GM23338 (cell line): ENCODE measurements at regions not wholly inside any gene's neighbourhood (a gene's known extent, or its start where the extent isn't known, plus 50 kb on each side); places are given as distances from the start of the nearest gene placed in this dataset.

ENCODE experiments used
- ATAC-seq: fragments of 200-7000 bp; cut with Tn5 transposase; 3 replicates; pipeline ENCODE4 v1.9.1; 2020
- DNase-seq: peaks from one replicate; pipeline ENCODE4 v3.0.0-alpha.2; 2015; ENCODE audit warnings: low spot score
- H2AFZ ChIP-seq: fragments of 200-600 bp; sonication (generic); 2 replicates; pipeline ENCODE4 v1.8.0; 2016; ENCODE audit warnings: antibody characterized with exemption, mild to moderate bottlenecking, moderate library complexity
- H3F3A ChIP-seq: fragments of 200-600 bp; sonication (generic); replicated peaks from 2 replicates; pipeline ENCODE4 v1.8.0; 2017; ENCODE audit warnings: antibody characterized with exemption, mixed run types, low read depth
- H3K27ac ChIP-seq: fragments of 200-600 bp; sonication (generic); 2 replicates; pipeline ENCODE4 v1.6.1; 2016; ENCODE audit warnings: low read depth
- H3K27me3 ChIP-seq: fragments of 200-600 bp; sonication (generic); 2 replicates; pipeline ENCODE4 v1.8.0; 2016; ENCODE audit warnings: mild to moderate bottlenecking, mixed run types, moderate library complexity; ENCODE audit not compliant: insufficient read depth
- H3K36me3 ChIP-seq: fragments of 200-600 bp; sonication (generic); 2 replicates; pipeline ENCODE4 v1.8.0; 2016; ENCODE audit warnings: mild to moderate bottlenecking; ENCODE audit not compliant: insufficient read depth
- H3K4me1 ChIP-seq: fragments of 200-600 bp; sonication (generic); 2 replicates; pipeline ENCODE4 v1.8.0; 2016; ENCODE audit warnings: mild to moderate bottlenecking, moderate library complexity; ENCODE audit not compliant: insufficient read depth
- H3K4me2 ChIP-seq: fragments of 200-600 bp; sonication (generic); 2 replicates; pipeline ENCODE4 v1.7.1; 2017; ENCODE audit warnings: mixed run types
- H3K4me3 ChIP-seq: fragments of 200-600 bp; sonication (generic); 2 replicates; pipeline ENCODE4 v1.6.1; 2016; ENCODE audit warnings: mixed run types
- H3K79me2 ChIP-seq: fragments of 200-600 bp; sonication (generic); replicated peaks from 2 replicates; pipeline ENCODE4 v1.8.0; 2017; ENCODE audit warnings: mild to moderate bottlenecking; ENCODE audit not compliant: insufficient read depth
- H3K9me2 ChIP-seq: fragments of 200-600 bp; sonication (generic); 2 replicates; pipeline ENCODE4 v1.8.0; 2017; ENCODE audit not compliant: insufficient read depth
- H4K20me1 ChIP-seq: fragments of 200-600 bp; sonication (generic); replicated peaks from 2 replicates; pipeline ENCODE4 v1.8.0; 2017; ENCODE audit warnings: mild to moderate bottlenecking; ENCODE audit not compliant: insufficient read depth
- H3K27ac Mint-ChIP-seq: 2 replicates; pipeline ENCODE4 v1.8.0; 2020; ENCODE audit warnings: inconsistent platforms, mild to moderate bottlenecking, moderate library complexity, mixed read lengths
- H3K27me3 Mint-ChIP-seq: 3 replicates; pipeline ENCODE4 v1.8.0; 2022; ENCODE audit warnings: low read depth, mild to moderate bottlenecking, moderate library complexity, mixed read lengths, inconsistent platforms; ENCODE audit not compliant: insufficient read depth, poor library complexity
- H3K36me3 Mint-ChIP-seq: 3 replicates; pipeline ENCODE4 v1.8.0; 2021; ENCODE audit warnings: low read depth, mild to moderate bottlenecking, inconsistent platforms, moderate library complexity, mixed read lengths
- H3K4me1 Mint-ChIP-seq: 3 replicates; pipeline ENCODE4 v1.8.0; 2020; ENCODE audit warnings: mild to moderate bottlenecking, inconsistent platforms, mixed read lengths
- H3K4me3 Mint-ChIP-seq: 3 replicates; pipeline ENCODE4 v1.8.0; 2021; ENCODE audit warnings: moderate library complexity, mild to moderate bottlenecking, inconsistent platforms, mixed read lengths
- H3K9me3 Mint-ChIP-seq: 3 replicates; pipeline ENCODE4 v1.8.0; 2020; ENCODE audit warnings: moderate library complexity, mild to moderate bottlenecking, inconsistent platforms, mixed read lengths
- CREB1 ChIP-seq: fragments of 250-450 bp; sonication (Bioruptor Pico); IDR thresholded peaks from 2 replicates; pipeline ENCODE4 v1.5.0; 2020; ENCODE audit warnings: low read depth, mild to moderate bottlenecking, moderate library complexity
- EZH2phosphoT487 ChIP-seq: fragments of 200-600 bp; sonication (generic); IDR thresholded peaks from one replicate; pipeline ENCODE4 v1.8.1; 2018; ENCODE audit warnings: antibody characterized with exemption; ENCODE audit not compliant: unreplicated experiment
- JUNB ChIP-seq: IDR thresholded peaks from one replicate; pipeline ENCODE4 v1.6.1; 2016; ENCODE audit warnings: antibody characterized with exemption; ENCODE audit not compliant: unreplicated experiment
- NANOG ChIP-seq: IDR thresholded peaks from 2 replicates; pipeline ENCODE4 v1.6.1; 2016; ENCODE audit warnings: antibody characterized with exemption, borderline replicate concordance
- POLR2AphosphoS5 ChIP-seq: IDR thresholded peaks from 2 replicates; pipeline ENCODE4 v1.6.1; 2016; ENCODE audit warnings: antibody characterized with exemption, low read depth
- STAT1 ChIP-seq: IDR thresholded peaks from one replicate; pipeline ENCODE4 v1.6.1; 2016; ENCODE audit warnings: antibody characterized with exemption; ENCODE audit not compliant: unreplicated experiment
- ZNF114 ChIP-seq: fragments of 250-450 bp; sonication (Bioruptor Pico); IDR thresholded peaks from 2 replicates; pipeline ENCODE4 v1.5.0; 2020; ENCODE audit warnings: mild to moderate bottlenecking, moderate library complexity
- ZNF331 ChIP-seq: fragments of 250-450 bp; sonication (Bioruptor Pico); IDR thresholded peaks from 2 replicates; pipeline ENCODE4 v1.5.0; 2020; ENCODE audit warnings: low read depth, mild to moderate bottlenecking, moderate library complexity
- TF ChIP-seq, protein P1 (sequence below): IDR thresholded peaks from 2 replicates; pipeline ENCODE4 v1.6.1; 2016; ENCODE audit warnings: antibody characterized with exemption
- TF ChIP-seq, protein P2 (sequence below), 2 experiments: fragments of 200-600 bp in 1 of 2; sonication (generic) in 1 of 2; conservative IDR thresholded peaks; 2 replicates each; pipeline versions ENCODE4 v1.5.1 to v1.6.1; 2016 to 2017; ENCODE audit warnings: antibody characterized with exemption in 2 of 2, low read depth in 2 of 2, mild to moderate bottlenecking in 2 of 2, moderate library complexity in 1 of 2

DNA sequence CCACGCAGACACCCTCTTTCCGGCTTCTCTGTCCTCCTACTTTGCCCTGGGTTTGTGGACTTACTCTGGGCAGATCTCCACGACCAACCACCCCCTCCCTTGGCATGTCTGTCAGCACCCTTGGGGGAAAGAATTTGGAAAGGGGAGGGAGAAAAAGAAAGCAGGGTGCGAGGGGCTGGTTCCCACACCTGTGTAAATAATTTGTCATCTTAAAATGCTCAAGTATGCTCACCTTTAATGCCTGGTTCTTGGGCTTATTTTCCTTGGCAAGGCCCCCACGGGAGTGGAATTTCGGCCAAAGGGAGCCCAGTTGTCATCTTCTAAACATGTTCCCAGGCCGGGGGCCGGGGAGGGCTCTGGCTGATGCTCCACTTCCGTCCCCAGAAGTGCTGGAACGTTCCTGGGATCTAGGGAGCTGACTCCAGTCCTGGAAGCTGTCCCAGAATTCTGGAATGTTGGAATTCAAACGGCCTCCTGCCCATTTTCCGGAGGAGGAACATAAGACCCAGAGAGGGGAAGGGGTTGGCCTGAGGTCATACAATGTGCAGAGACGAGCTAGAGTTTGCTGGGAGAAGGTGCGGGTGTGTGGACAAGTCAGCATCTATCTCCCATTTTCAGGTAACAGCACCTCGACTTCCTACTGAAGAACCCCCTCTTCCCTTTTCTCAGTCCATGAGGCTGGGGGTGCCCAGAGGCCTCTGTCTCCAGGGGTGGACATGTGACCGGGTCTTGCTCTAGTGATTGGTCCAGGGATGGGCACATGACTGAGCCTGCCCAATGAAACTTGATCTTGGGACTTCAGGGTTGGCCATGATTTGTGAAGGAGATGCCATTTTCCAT, 122.3 kb downstream of the CEBPB start:
- no peak for DNase-seq
- no peak overlapping the region for H3K27ac ChIP-seq
- Mint-ChIP-seq H3K27me3 (peaks cover 4% of the 10 kb centered on the region), H3K36me3 (no peaks in the 10 kb centered on the region), H3K4me1 (peaks cover 12% of the 10 kb centered on the region), H3K9me3 (no peaks in the 10 kb centered on the region; the same call in 2 of the 3 replicates), H3K27ac (no peak overlapping the region), H3K4me3 (no peak overlapping the region)
- H3F3A ChIP-seq: no peaks in the 10 kb centered on the region
- no peaks in the 10 kb centered on the region; the same call in 1 of the 2 replicates for H3K4me1 ChIP-seq
- no peak overlapping the region for H2AFZ ChIP-seq
- H3K79me2 ChIP-seq: no peaks in the 10 kb centered on the region
- no peak for ATAC-seq
- no peaks in the 10 kb centered on the region for H3K36me3 ChIP-seq
- no peaks in the 10 kb centered on the region for H4K20me1 ChIP-seq
- no peak for TF ChIP-seq ZNF114 (CRISPR knock-in tag)
- no peak for TF ChIP-seq ZNF331 (CRISPR knock-in tag)
- TF ChIP-seq CREB1 (CRISPR knock-in tag): no peak
- no peak overlapping the region for H3K4me3 ChIP-seq
- H3K4me2 ChIP-seq: no peak overlapping the region
- H3K9me2 ChIP-seq: no peaks in the 10 kb centered on the region; the same call in 1 of the 2 replicates
- H3K27me3 ChIP-seq: no peaks in the 10 kb centered on the region

DNA sequence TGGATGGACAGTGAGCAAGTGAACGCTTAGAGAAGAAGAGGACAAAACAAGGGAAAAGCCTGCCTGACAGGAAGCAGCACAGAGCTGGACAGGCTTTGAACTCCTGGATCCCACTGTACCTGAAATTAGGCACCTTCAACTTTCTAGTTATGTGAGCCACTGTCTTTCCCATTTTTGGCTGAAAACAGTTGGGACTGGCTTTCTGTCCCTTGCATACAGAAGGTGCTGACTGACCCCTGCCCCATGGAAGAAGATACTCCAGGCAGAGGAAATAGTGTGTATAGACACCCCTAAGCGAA, 122.8 kb downstream of the CEBPB start:
- H3K79me2 ChIP-seq: no peaks in the 10 kb centered on the region
- Mint-ChIP-seq H3K9me3 (no peaks in the 10 kb centered on the region; the same call in 2 of the 3 replicates), H3K36me3 (no peaks in the 10 kb centered on the region), H3K4me3 (no peak overlapping the region), H3K27ac (no peak overlapping the region), H3K4me1 (peaks cover 8% of the 10 kb centered on the region), H3K27me3 (peaks cover 2% of the 10 kb centered on the region)
- H3K4me3 ChIP-seq: no peak overlapping the region
- no peaks in the 10 kb centered on the region; the same call in 1 of the 2 replicates for H3K9me2 ChIP-seq
- DNase-seq (no peak), ATAC-seq (no peak)
- H4K20me1 ChIP-seq: no peaks in the 10 kb centered on the region
- no peaks in the 10 kb centered on the region; the same call in 1 of the 2 replicates for H3K4me1 ChIP-seq
- H3K36me3 ChIP-seq: no peaks in the 10 kb centered on the region
- no peaks in the 10 kb centered on the region for H3K27me3 ChIP-seq
- no peaks in the 10 kb centered on the region for H3F3A ChIP-seq
- H2AFZ ChIP-seq: no peak overlapping the region
- H3K4me2 ChIP-seq: no peak overlapping the region
- TF ChIP-seq EZH2phosphoT487 (no peak), JUNB (no peak), ZNF114 (CRISPR knock-in tag) (no peak)
- TF ChIP-seq, protein P1, sequence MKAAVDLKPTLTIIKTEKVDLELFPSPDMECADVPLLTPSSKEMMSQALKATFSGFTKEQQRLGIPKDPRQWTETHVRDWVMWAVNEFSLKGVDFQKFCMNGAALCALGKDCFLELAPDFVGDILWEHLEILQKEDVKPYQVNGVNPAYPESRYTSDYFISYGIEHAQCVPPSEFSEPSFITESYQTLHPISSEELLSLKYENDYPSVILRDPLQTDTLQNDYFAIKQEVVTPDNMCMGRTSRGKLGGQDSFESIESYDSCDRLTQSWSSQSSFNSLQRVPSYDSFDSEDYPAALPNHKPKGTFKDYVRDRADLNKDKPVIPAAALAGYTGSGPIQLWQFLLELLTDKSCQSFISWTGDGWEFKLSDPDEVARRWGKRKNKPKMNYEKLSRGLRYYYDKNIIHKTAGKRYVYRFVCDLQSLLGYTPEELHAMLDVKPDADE: no peak
- no peak overlapping the region for H3K27ac ChIP-seq

DNA sequence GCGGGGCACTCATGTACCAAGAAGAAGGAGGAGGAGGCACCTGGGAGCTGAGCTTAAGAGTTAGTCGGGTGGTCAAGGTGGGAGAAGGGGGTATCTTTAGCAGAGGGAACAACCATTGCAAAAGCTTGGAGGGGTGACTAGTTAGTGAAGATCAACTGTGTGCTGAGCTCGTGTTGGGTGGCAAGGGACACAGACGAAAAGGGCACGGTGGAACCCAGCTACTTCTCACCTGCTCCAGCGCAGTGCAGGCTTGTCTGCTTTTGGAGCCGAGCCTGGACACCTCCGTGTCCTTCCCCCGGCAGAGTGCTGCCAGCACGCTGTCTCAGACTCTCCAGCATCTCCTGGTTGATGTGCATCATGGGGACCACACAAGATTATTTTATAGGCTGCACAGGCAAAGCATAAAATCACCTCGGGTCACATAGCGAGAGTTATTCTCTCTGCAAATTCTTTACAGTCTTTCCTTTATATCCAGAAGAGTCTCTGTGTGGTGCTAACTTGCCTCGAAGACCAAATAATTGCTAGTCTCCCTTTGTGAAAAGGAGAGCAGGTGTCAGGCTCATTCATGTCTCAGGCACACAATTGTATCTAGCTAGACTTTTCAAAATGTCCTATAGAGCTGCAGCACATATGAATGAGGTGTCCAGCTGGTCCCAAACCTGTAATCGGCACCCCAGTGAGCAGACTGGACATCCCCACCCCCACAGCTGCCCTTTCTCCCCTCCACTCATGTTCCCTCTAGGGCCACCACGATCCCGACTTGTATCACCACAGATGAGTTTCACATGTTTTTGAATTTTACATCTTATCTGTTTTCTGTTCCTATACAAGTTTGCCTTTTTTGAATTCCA, 123.4 kb downstream of the CEBPB start:
- Histone ChIP-seq H2AFZ (no peak overlapping the region), H3K27ac (no peak overlapping the region), H3K4me2 (no peak overlapping the region), H3K4me1 (no peaks in the 10 kb centered on the region; the same call in 1 of the 2 replicates), H4K20me1 (no peaks in the 10 kb centered on the region), H3K27me3 (no peaks in the 10 kb centered on the region), H3K9me2 (no peaks in the 10 kb centered on the region; the same call in 1 of the 2 replicates), H3F3A (no peaks in the 10 kb centered on the region), H3K79me2 (no peaks in the 10 kb centered on the region), H3K36me3 (no peaks in the 10 kb centered on the region), H3K4me3 (no peak overlapping the region)
- Mint-ChIP-seq H3K4me1 (peaks cover 6% of the 10 kb centered on the region), H3K36me3 (no peaks in the 10 kb centered on the region), H3K27ac (no peak overlapping the region), H3K27me3 (peaks cover 2% of the 10 kb centered on the region), H3K4me3 (no peak overlapping the region), H3K9me3 (no peaks in the 10 kb centered on the region; the same call in 2 of the 3 replicates)
- ATAC-seq (no peak), DNase-seq (no peak)
- TF ChIP-seq STAT1 (no peak), NANOG (no peak), CREB1 (CRISPR knock-in tag) (no peak), POLR2AphosphoS5 (no peak), ZNF114 (CRISPR knock-in tag) (no peak)
- TF ChIP-seq, protein P2, sequence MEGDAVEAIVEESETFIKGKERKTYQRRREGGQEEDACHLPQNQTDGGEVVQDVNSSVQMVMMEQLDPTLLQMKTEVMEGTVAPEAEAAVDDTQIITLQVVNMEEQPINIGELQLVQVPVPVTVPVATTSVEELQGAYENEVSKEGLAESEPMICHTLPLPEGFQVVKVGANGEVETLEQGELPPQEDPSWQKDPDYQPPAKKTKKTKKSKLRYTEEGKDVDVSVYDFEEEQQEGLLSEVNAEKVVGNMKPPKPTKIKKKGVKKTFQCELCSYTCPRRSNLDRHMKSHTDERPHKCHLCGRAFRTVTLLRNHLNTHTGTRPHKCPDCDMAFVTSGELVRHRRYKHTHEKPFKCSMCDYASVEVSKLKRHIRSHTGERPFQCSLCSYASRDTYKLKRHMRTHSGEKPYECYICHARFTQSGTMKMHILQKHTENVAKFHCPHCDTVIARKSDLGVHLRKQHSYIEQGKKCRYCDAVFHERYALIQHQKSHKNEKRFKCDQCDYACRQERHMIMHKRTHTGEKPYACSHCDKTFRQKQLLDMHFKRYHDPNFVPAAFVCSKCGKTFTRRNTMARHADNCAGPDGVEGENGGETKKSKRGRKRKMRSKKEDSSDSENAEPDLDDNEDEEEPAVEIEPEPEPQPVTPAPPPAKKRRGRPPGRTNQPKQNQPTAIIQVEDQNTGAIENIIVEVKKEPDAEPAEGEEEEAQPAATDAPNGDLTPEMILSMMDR (conservative IDR thresholded peaks at IDR 0.05; ENCODE audit: low read depth in 2 of 2): no peak
